SK-N-SH treated with all-trans-retinoic acid at 6 μM for 48 hours (cell line): ENCODE measurements at regions not wholly inside any gene's neighbourhood (a gene's known extent, or its start where the extent isn't known, plus 50 kb on each side); places are given as distances from the start of the nearest gene placed in this dataset.

ENCODE experiments used
- ATAC-seq: fragments of 200-7000 bp; cut with Tn5 transposase; 3 replicates; pipeline ENCODE4 v1.9.1; 2020; ENCODE audit warnings: mild to moderate bottlenecking, moderate library complexity
- ARNTL ChIP-seq: fragments of 450-650 bp; formaldehyde crosslinking; IDR thresholded peaks from 2 replicates; pipeline ENCODE4 v1.5.0; 2020; ENCODE audit warnings: low read depth, mild to moderate bottlenecking, moderate library complexity, borderline replicate concordance
- BACH2 ChIP-seq: fragments of 250-450 bp; sonication (Bioruptor Pico); IDR thresholded peaks from 2 replicates; pipeline ENCODE4 v1.9.0; 2021; ENCODE audit warnings: mild to moderate bottlenecking, borderline replicate concordance
- CSDC2 ChIP-seq: fragments of 250-450 bp; sonication (Bioruptor Pico); IDR thresholded peaks from 2 replicates; pipeline ENCODE4 v1.5.0; 2020; ENCODE audit warnings: mild to moderate bottlenecking, moderate library complexity
- CSRNP3 ChIP-seq: fragments of 250-450 bp; sonication (Bioruptor Pico); IDR thresholded peaks from 2 replicates; pipeline ENCODE4 v1.5.1; 2021; ENCODE audit warnings: mild to moderate bottlenecking, moderate library complexity
- ESRRG ChIP-seq: fragments of 250-450 bp; sonication (Bioruptor Pico); IDR thresholded peaks from 2 replicates; pipeline ENCODE4 v1.6.1; 2021; ENCODE audit warnings: mild to moderate bottlenecking
- GLIS3 ChIP-seq: fragments of 250-450 bp; sonication (Bioruptor Pico); IDR thresholded peaks from 2 replicates; pipeline ENCODE4 v1.5.0; 2020; ENCODE audit warnings: mild to moderate bottlenecking, moderate library complexity
- ISL1 ChIP-seq: fragments of 250-450 bp; sonication (Bioruptor Pico); IDR thresholded peaks from 2 replicates; pipeline ENCODE4 v2.1.2; 2022; ENCODE audit warnings: mild to moderate bottlenecking, moderate library complexity
- OSR1 ChIP-seq: fragments of 250-450 bp; sonication (Bioruptor Pico); IDR thresholded peaks from 2 replicates; pipeline ENCODE4 v1.8.0; 2022; ENCODE audit warnings: moderate library complexity, mild to moderate bottlenecking, inconsistent platforms
- PPARA ChIP-seq: fragments of 250-450 bp; sonication (Bioruptor Pico); IDR thresholded peaks from 2 replicates; pipeline ENCODE4 v1.5.0; 2020; ENCODE audit warnings: mild to moderate bottlenecking, borderline replicate concordance
- RARB ChIP-seq: fragments of 250-450 bp; sonication (Bioruptor Pico); IDR thresholded peaks from 2 replicates; pipeline ENCODE4 v1.8.0; 2021; ENCODE audit warnings: mild to moderate bottlenecking, moderate library complexity
- SNAI2 ChIP-seq: fragments of 250-450 bp; sonication (Bioruptor Pico); IDR thresholded peaks from 2 replicates; pipeline ENCODE4 v1.5.0; 2020; ENCODE audit warnings: mild to moderate bottlenecking, moderate library complexity
- TCF4 ChIP-seq: fragments of 250-450 bp; sonication (Bioruptor Pico); IDR thresholded peaks from 2 replicates; pipeline ENCODE4 v1.8.0; 2021; ENCODE audit warnings: mild to moderate bottlenecking, moderate library complexity, borderline replicate concordance
- TOX ChIP-seq: fragments of 250-450 bp; sonication (Bioruptor Pico); IDR thresholded peaks from 2 replicates; pipeline ENCODE4 v1.8.0; 2021; ENCODE audit warnings: mild to moderate bottlenecking, moderate library complexity, borderline replicate concordance
- TSHZ2 ChIP-seq: fragments of 250-450 bp; sonication (Bioruptor Pico); IDR thresholded peaks from 2 replicates; pipeline ENCODE4 v1.5.0; 2020; ENCODE audit warnings: mild to moderate bottlenecking, moderate library complexity
- ZC3H10 ChIP-seq: fragments of 250-450 bp; sonication (Bioruptor Pico); IDR thresholded peaks from 2 replicates; pipeline ENCODE4 v1.5.1; 2021; ENCODE audit warnings: mild to moderate bottlenecking, moderate library complexity
- ZFP3 ChIP-seq: fragments of 250-450 bp; sonication (Bioruptor Pico); IDR thresholded peaks from 2 replicates; pipeline ENCODE4 v1.5.0; 2020; ENCODE audit warnings: mild to moderate bottlenecking, moderate library complexity
- ZFP30 ChIP-seq: fragments of 450-650 bp; formaldehyde crosslinking; IDR thresholded peaks from 2 replicates; pipeline ENCODE4 v1.5.0; 2022; ENCODE audit warnings: mild to moderate bottlenecking, moderate library complexity
- ZNF565 ChIP-seq: fragments of 450-650 bp; formaldehyde crosslinking; conservative IDR thresholded peaks from 2 replicates; pipeline ENCODE4 v1.5.0; 2020; ENCODE audit warnings: low read depth, mild to moderate bottlenecking, moderate library complexity
- ZNF70 ChIP-seq: fragments of 450-650 bp; formaldehyde crosslinking; IDR thresholded peaks from 2 replicates; pipeline ENCODE4 v1.5.0; 2020; ENCODE audit warnings: mild to moderate bottlenecking, moderate library complexity
- ZNF8 ChIP-seq: fragments of 450-650 bp; formaldehyde crosslinking; IDR thresholded peaks from 2 replicates; pipeline ENCODE4 v1.5.0; 2020; ENCODE audit warnings: mild to moderate bottlenecking, moderate library complexity
- TF ChIP-seq, protein P1 (sequence below): fragments of 250-450 bp; sonication (Bioruptor Pico); IDR thresholded peaks from 2 replicates; pipeline ENCODE4 v1.8.0; 2020; ENCODE audit warnings: mild to moderate bottlenecking, moderate library complexity, borderline replicate concordance

DNA sequence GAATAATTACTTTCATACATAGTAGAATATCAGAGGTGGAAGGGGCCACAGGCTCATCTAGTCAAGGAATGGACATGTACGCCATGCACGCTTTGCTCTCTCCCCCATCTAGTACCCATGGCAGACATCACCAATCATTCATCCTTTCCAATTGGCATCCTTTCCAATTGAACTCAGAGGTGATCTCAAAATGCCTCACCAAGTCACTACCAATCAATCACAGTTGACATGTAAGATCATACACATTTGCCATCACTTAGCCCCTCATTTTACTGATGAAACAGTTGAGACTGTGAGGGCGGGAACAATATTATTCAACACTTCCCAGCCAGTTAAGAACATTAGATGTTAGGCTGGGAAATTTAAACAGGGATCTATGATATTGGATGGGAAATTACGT lies 308.4 kb downstream of the FGFR2 start:
- TF ChIP-seq SNAI2 (CRISPR knock-in tag) (no peak), CSRNP3 (no peak), ZFP30 (CRISPR knock-in tag) (no peak), ISL1 (CRISPR knock-in tag) (no peak), RARB (CRISPR knock-in tag) (no peak), ZFP3 (no peak)
- TF ChIP-seq, protein P1, sequence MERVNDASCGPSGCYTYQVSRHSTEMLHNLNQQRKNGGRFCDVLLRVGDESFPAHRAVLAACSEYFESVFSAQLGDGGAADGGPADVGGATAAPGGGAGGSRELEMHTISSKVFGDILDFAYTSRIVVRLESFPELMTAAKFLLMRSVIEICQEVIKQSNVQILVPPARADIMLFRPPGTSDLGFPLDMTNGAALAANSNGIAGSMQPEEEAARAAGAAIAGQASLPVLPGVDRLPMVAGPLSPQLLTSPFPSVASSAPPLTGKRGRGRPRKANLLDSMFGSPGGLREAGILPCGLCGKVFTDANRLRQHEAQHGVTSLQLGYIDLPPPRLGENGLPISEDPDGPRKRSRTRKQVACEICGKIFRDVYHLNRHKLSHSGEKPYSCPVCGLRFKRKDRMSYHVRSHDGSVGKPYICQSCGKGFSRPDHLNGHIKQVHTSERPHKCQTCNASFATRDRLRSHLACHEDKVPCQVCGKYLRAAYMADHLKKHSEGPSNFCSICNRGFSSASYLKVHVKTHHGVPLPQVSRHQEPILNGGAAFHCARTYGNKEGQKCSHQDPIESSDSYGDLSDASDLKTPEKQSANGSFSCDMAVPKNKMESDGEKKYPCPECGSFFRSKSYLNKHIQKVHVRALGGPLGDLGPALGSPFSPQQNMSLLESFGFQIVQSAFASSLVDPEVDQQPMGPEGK (CRISPR knock-in tag): no peak
- ATAC-seq: no peak

- no peak for ATAC-seq
- TF ChIP-seq ISL1 (CRISPR knock-in tag): no peak
- no peak for TF ChIP-seq TCF4 (CRISPR knock-in tag)
- TF ChIP-seq GLIS3 (CRISPR knock-in tag): no peak
- TF ChIP-seq ZC3H10 (CRISPR knock-in tag): no peak
- TF ChIP-seq, protein P1 (CRISPR knock-in tag): no peak
- TF ChIP-seq ESRRG (CRISPR knock-in tag): no peak
- no peak for TF ChIP-seq ARNTL (CRISPR knock-in tag)
- no peak for TF ChIP-seq BACH2 (CRISPR knock-in tag)
- TF ChIP-seq ZNF565 (CRISPR knock-in tag): no peak
- no peak for TF ChIP-seq ZNF8 (CRISPR knock-in tag)
- no peak for TF ChIP-seq OSR1 (CRISPR knock-in tag)
- no peak for TF ChIP-seq CSRNP3
- no peak for TF ChIP-seq SNAI2 (CRISPR knock-in tag)
- TF ChIP-seq, all 23 proteins: peak for 0
Observed at GRCh38 chr10:121290674-121291073, 307.6 kb downstream of the FGFR2 start.

DNA sequence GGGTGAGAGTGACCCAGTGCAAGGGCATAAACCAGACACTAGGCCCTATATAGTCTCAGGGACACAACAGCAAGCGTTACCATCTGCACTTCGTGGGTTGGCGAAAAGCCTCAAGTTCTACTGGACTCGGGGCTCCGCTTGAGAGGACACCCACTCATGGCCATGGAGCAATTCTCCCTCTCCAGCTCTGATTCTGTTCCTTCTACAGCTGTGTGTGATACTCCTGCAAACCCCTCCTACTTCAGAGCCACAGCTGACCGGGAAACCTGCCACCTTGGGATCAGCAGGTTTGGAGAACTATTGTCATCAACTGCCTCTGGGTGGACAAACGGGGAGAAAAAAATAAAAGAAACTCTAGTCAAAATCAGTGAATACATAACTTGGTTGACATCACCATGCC lies 306.9 kb downstream of the FGFR2 start:
- no peak for TF ChIP-seq BACH2 (CRISPR knock-in tag)
- TF ChIP-seq TSHZ2 (CRISPR knock-in tag): no peak
- no peak for TF ChIP-seq ZFP3
- no peak for TF ChIP-seq TOX (CRISPR knock-in tag)
- TF ChIP-seq CSRNP3: no peak
- no peak for TF ChIP-seq ISL1 (CRISPR knock-in tag)
- TF ChIP-seq ARNTL (CRISPR knock-in tag): no peak
- TF ChIP-seq ZNF8 (CRISPR knock-in tag): no peak
- TF ChIP-seq, protein P1 (CRISPR knock-in tag): no peak
- TF ChIP-seq PPARA (CRISPR knock-in tag): no peak
- no peak for TF ChIP-seq TCF4 (CRISPR knock-in tag)
- TF ChIP-seq SNAI2 (CRISPR knock-in tag): no peak
- no peak for TF ChIP-seq ZFP30 (CRISPR knock-in tag)
- TF ChIP-seq GLIS3 (CRISPR knock-in tag): no peak
- TF ChIP-seq RARB (CRISPR knock-in tag): no peak
- no peak for TF ChIP-seq ZNF70 (CRISPR knock-in tag)
- no peak for TF ChIP-seq ZNF565 (CRISPR knock-in tag)
- TF ChIP-seq OSR1 (CRISPR knock-in tag): no peak
- no peak for TF ChIP-seq CSDC2
- ATAC-seq: no peak
